ENCODE measurements at regions not wholly inside any gene's neighbourhood (a gene's known extent, or its start where the extent isn't known, plus 50 kb on each side); places are given as distances from the start of the nearest gene placed in this dataset.
"Not testable (repeated sequence)": the region's sequence is repeated elsewhere in the genome, so short reads cannot be mapped to it uniquely, and the experiment has no call there.

GRCh38 chr2:160822006-160822405 lies 328.4 kb upstream of the RBMS1 start:
- Histone ChIP-seq H3K36me3 (no peaks in the 10 kb centered on the region), H3K4me3 (ENCODE audit: low read depth, low read length) (no peak overlapping the region), H3K27me3 (no peaks in the 10 kb centered on the region), H3K4me1 (0 out of 2 replicates have a peak, but pooled peaks cover under 1% of the 10 kb centered on the region), H3K9me3 (no peaks in the 10 kb centered on the region)
- no peak for DNase-seq
- TF ChIP-seq CTCF (IDR thresholded peaks at IDR 0.05; ENCODE audit: low read depth, low read length), result no peak

GRCh38 chr2:160825433-160825832 lies 331.8 kb upstream of the RBMS1 start:
- Histone ChIP-seq H3K36me3 (no peaks in the 10 kb centered on the region), H3K4me1 (no peaks in the 10 kb centered on the region), H3K9me3 (no peaks in the 10 kb centered on the region), H3K4me3 (ENCODE audit: low read depth, low read length) (no peak overlapping the region), H3K27me3 (no peaks in the 10 kb centered on the region)
- no peak for DNase-seq
- TF ChIP-seq CTCF (IDR thresholded peaks at IDR 0.05; ENCODE audit: low read depth, low read length), result no peak

GRCh38 chr2:160826496-160826895 lies 332.9 kb upstream of the RBMS1 start:
- no peak for TF ChIP-seq CTCF (IDR thresholded peaks at IDR 0.05; ENCODE audit: low read depth, low read length)

GRCh38 chr2:160828076-160828475 lies 332.2 kb upstream of the TANK start:
- H3K4me3 ChIP-seq (ENCODE audit: low read depth, low read length), result no peak overlapping the region
- no peaks in the 10 kb centered on the region for H3K27me3 ChIP-seq
- no peaks in the 10 kb centered on the region for H3K36me3 ChIP-seq
- H3K9me3 ChIP-seq, result no peaks in the 10 kb centered on the region
- H3K4me1 ChIP-seq, result no peaks in the 10 kb centered on the region
- DNase-seq, result no peak
- no peak for TF ChIP-seq CTCF (IDR thresholded peaks at IDR 0.05; ENCODE audit: low read depth, low read length)

More at GRCh38 chr2:160826496-160826895, 332.9 kb upstream of the RBMS1 start:
- Histone ChIP-seq H3K36me3 (no peaks in the 10 kb centered on the region), H3K27me3 (no peaks in the 10 kb centered on the region), H3K4me1 (no peaks in the 10 kb centered on the region), H3K9me3 (no peaks in the 10 kb centered on the region), H3K4me3 (ENCODE audit: low read depth, low read length) (no peak overlapping the region)
- DNase-seq, result no peak

- not testable (repeated sequence) for H3K4me3 ChIP-seq (ENCODE audit: low read depth, low read length); H3K9me3 ChIP-seq; H3K4me1 ChIP-seq; H3K36me3 ChIP-seq; H3K27me3 ChIP-seq; DNase-seq
Observed at GRCh38 chr2:160832381-160832780, 327.8 kb upstream of the TANK start.

- no peaks in the 10 kb centered on the region for H3K27me3 ChIP-seq
- DNase-seq, result no peak
- no peak for TF ChIP-seq CTCF (IDR thresholded peaks at IDR 0.05; ENCODE audit: low read depth, low read length)
- H3K36me3 ChIP-seq, result no peaks in the 10 kb centered on the region
- H3K4me1 ChIP-seq, result no peaks in the 10 kb centered on the region
- H3K4me3 ChIP-seq (ENCODE audit: low read depth, low read length), result no peak overlapping the region
- no peaks in the 10 kb centered on the region for H3K9me3 ChIP-seq
Observed at GRCh38 chr2:160835166-160835565, 325.1 kb upstream of the TANK start.

GRCh38 chr2:160836755-160837154 lies 323.5 kb upstream of the TANK start:
- no peaks in the 10 kb centered on the region for H3K36me3 ChIP-seq
- no peak overlapping the region for H3K4me3 ChIP-seq (ENCODE audit: low read depth, low read length)
- no peaks in the 10 kb centered on the region for H3K27me3 ChIP-seq
- no peak for TF ChIP-seq CTCF (IDR thresholded peaks at IDR 0.05; ENCODE audit: low read depth, low read length)
- no peaks in the 10 kb centered on the region for H3K4me1 ChIP-seq
- no peak for DNase-seq
- H3K9me3 ChIP-seq, result no peaks in the 10 kb centered on the region

All from BE2C (cell line).